B cell (primary cell): ENCODE measurements at regions not wholly inside any gene's neighbourhood (a gene's known extent, or its start where the extent isn't known, plus 50 kb on each side); places are given as distances from the start of the nearest gene placed in this dataset.

Source experiments
- ATAC-seq: fragments of 200-7000 bp; cut with Tn5 transposase; one replicate; pipeline ENCODE4 v1.10.0; 2021; ENCODE audit warnings: low read depth, mild to moderate bottlenecking, moderate number of reproducible peaks, moderate library complexity
- CTCF ChIA-PET: fragments of 350-600 bp; sonication (Branson Sonifier 250); formaldehyde crosslinking; loops from one replicate; lab custom pipeline; 2021; ENCODE audit warnings: antibody characterized with exemption, inconsistent platforms; lab: Charles Lee
- POLR2A ChIA-PET: fragments of 350-600 bp; sonication (Branson Sonifier 250); formaldehyde crosslinking; loops from one replicate; lab custom pipeline; 2021; ENCODE audit warnings: antibody characterized with exemption; lab: Charles Lee
- DNase-seq: peaks from one replicate; pipeline ENCODE4 v3.0.0; 2013
- H2AFZ ChIP-seq: 2 replicates; pipeline ENCODE4 v1.6.1; 2012; ENCODE audit warnings: mild to moderate bottlenecking, low read depth, low read length; ENCODE audit not compliant: insufficient read depth, poor library complexity, severe bottlenecking
- H3K27ac ChIP-seq, 2 donors: 1 replicate in 1 of 2; 2 replicates in 1 of 2; pipeline ENCODE4 v1.5.1; 2012 to 2013; ENCODE audit warnings: low read length in 2 of 2, mild to moderate bottlenecking in 2 of 2, moderate library complexity in 1 of 2
- H3K27me3 ChIP-seq, 4 experiments: fragments of 200-600 bp in 1 of 4; sonication (generic) in 1 of 4; replicated peaks in 1 of 4; 1 replicate in 2 of 4; 2 replicates in 2 of 4; pipeline versions ENCODE4 v1.6.1 to v1.7.0; 2013 to 2016; ENCODE audit warnings: low read length in 3 of 4, mild to moderate bottlenecking in 2 of 4, mixed read lengths in 1 of 4, moderate library complexity in 1 of 4; ENCODE audit not compliant: insufficient read depth in 4 of 4, control insufficient read depth in 3 of 4; ENCODE audit errors: control extremely low read depth in 1 of 4
- H3K36me3 ChIP-seq, 2 experiments: replicated peaks in 1 of 2; 1 replicate in 1 of 2; 2 replicates in 1 of 2; pipeline versions ENCODE4 v1.6.1 to v1.7.1; 2013; ENCODE audit warnings: low read length in 1 of 2; ENCODE audit not compliant: insufficient read depth in 2 of 2, control insufficient read depth in 1 of 2; ENCODE audit errors: control extremely low read depth in 1 of 2, extremely low read depth in 1 of 2
- H3K4me1 ChIP-seq, 2 donors: fragments of 200-600 bp in 1 of 2; sonication (generic) in 1 of 2; 1 replicate in 1 of 2; 2 replicates in 1 of 2; pipeline versions ENCODE4 v1.5.1 to v1.6.1; 2013 to 2017; ENCODE audit warnings: low read length in 2 of 2; ENCODE audit not compliant: control insufficient read depth in 2 of 2, insufficient read depth in 2 of 2
- H3K4me2 ChIP-seq: replicated peaks from 2 replicates; pipeline ENCODE3; 2012; ENCODE audit warnings: mild to moderate bottlenecking, low read depth, low read length; ENCODE audit not compliant: poor library complexity, severe bottlenecking
- H3K4me3 ChIP-seq, 5 experiments: fragments of 200-600 bp in 1 of 5; sonication (generic) in 1 of 5; 1 replicate in 3 of 5; 2 replicates in 2 of 5; pipeline versions ENCODE4 v1.5.1 to v1.7.0; 2011 to 2016; ENCODE audit warnings: low read length in 4 of 5, mild to moderate bottlenecking in 4 of 5, low read depth in 2 of 5, control low read depth in 1 of 5, moderate library complexity in 1 of 5; ENCODE audit not compliant: insufficient read depth in 1 of 5; ENCODE audit errors: control extremely low read depth in 1 of 5, extremely low read depth in 1 of 5
- H3K79me2 ChIP-seq: fragments of 200-600 bp; sonication (generic); one replicate; pipeline ENCODE4 v1.6.0; 2016; ENCODE audit warnings: low read length; ENCODE audit not compliant: control insufficient read depth, insufficient read depth
- H3K9ac ChIP-seq: fragments of 200-600 bp; sonication (generic); 2 replicates; pipeline ENCODE4 v1.6.1; 2017; ENCODE audit warnings: mild to moderate bottlenecking, low read length, moderate library complexity
- H3K9me3 ChIP-seq, 3 donors: one replicate each; pipeline versions ENCODE4 v1.6.1 to v1.7.1; 2013; ENCODE audit warnings: low read length in 2 of 3; ENCODE audit not compliant: control insufficient read depth in 2 of 3, insufficient read depth in 1 of 3; ENCODE audit errors: control extremely low read depth in 1 of 3
- H4K20me1 ChIP-seq: 2 replicates; pipeline ENCODE4 v1.6.0; 2012; ENCODE audit warnings: mild to moderate bottlenecking, low read length; ENCODE audit not compliant: insufficient read depth, control insufficient read depth, poor library complexity, severe bottlenecking
- H3K27ac Mint-ChIP-seq: one replicate; pipeline ENCODE4 v1.8.0; 2021; ENCODE audit warnings: mixed read lengths
- H3K27me3 Mint-ChIP-seq: one replicate; pipeline ENCODE4 v1.8.0; 2021; ENCODE audit warnings: mixed read lengths
- H3K4me1 Mint-ChIP-seq: one replicate; pipeline ENCODE4 v1.8.0; 2021; ENCODE audit warnings: mixed read lengths
- H3K4me3 Mint-ChIP-seq: one replicate; pipeline ENCODE4 v1.8.0; 2021; ENCODE audit warnings: mixed read lengths
- H3K9me3 Mint-ChIP-seq: one replicate; pipeline ENCODE4 v1.8.0; 2022; ENCODE audit warnings: mixed read lengths; ENCODE audit not compliant: insufficient read depth
- CTCF ChIP-seq: fragments of 200-600 bp; IDR thresholded peaks from one replicate; pipeline ENCODE4 v1.8.0; 2022; ENCODE audit warnings: antibody characterized with exemption, mild to moderate bottlenecking
- EZH2 ChIP-seq: IDR thresholded peaks from 2 replicates; pipeline ENCODE4 v1.6.1; 2012; ENCODE audit warnings: borderline replicate concordance, low read depth, mild to moderate bottlenecking, moderate library complexity, low read length; ENCODE audit not compliant: insufficient read depth, poor library complexity, severe bottlenecking
- WGBS: methylation state at CpG from one replicate; pipeline ENCODE4 v1.1.5; 2013; ENCODE audit warnings: missing lambda C conversion rate; ENCODE audit not compliant: insufficient coverage; 5-methylcytosine and 5-hydroxymethylcytosine counted together
- intact Hi-C: fragments of 100-400 bp; cut with micrococcal nuclease; formaldehyde crosslinking; loops from one replicate; pipeline ENCODE4 v1.10.0; 2022

GRCh38 chr20:39668038-39668437, 705.9 kb downstream of the DHX35 start:
- intact Hi-C loops: no loop called here
- no peaks in the 10 kb centered on the region for H3K36me3 ChIP-seq
- Mint-ChIP-seq H3K4me1 (no peaks in the 10 kb centered on the region), H3K9me3 (no peaks in the 10 kb centered on the region), H3K27me3 (peaks cover 11% of the 10 kb centered on the region), H3K4me3 (no peak overlapping the region), H3K27ac (no peak overlapping the region)
- 55% methylated on average over 2 of the region's 3 CpGs for WGBS
- ChIA-PET CTCF (no interaction called here), POLR2A (no interaction called here)
- H3K4me1 ChIP-seq: no peaks in the 10 kb centered on the region
- no peaks in the 10 kb centered on the region for H4K20me1 ChIP-seq
- H3K79me2 ChIP-seq: no peaks in the 10 kb centered on the region
- peaks cover 0 to 4% (median 0%) of the 10 kb centered on the region in 4 experiments for H3K27me3 ChIP-seq
- DNase-seq: no peak
- no peak overlapping the region for H3K4me2 ChIP-seq
- no peak overlapping the region for H3K27ac ChIP-seq
- no peaks in the 10 kb centered on the region for H3K9me3 ChIP-seq
- no peak overlapping the region for H3K4me3 ChIP-seq
- no peak overlapping the region for H2AFZ ChIP-seq
- ATAC-seq: no peak
- H3K9ac ChIP-seq: no peak overlapping the region
- TF ChIP-seq CTCF (no peak), EZH2 (no peak)

GRCh38 chr20:39661833-39662232, 699.7 kb downstream of the DHX35 start:
- ChIA-PET CTCF (interaction anchor here (1.5 kb wide), 1 partner anchor 393 kb away, joined by 4 read pairs; no protein-coding TSS in a partner anchor), POLR2A (no interaction called here)
- Histone ChIP-seq H3K27me3 (peaks cover 0 to 3% (median 0%) of the 10 kb centered on the region in 4 experiments), H4K20me1 (no peaks in the 10 kb centered on the region), H3K9ac (no peak overlapping the region), H3K4me1 (peaks cover 0 to 5% of the 10 kb centered on the region in 2 donors), H3K36me3 (no peaks in the 10 kb centered on the region), H3K4me3 (no peak overlapping the region), H3K79me2 (no peaks in the 10 kb centered on the region), H3K27ac (no peak overlapping the region), H3K9me3 (no peaks in the 10 kb centered on the region), H2AFZ (no peak overlapping the region), H3K4me2 (no peak overlapping the region)
- Mint-ChIP-seq H3K4me1 (peaks cover 5% of the 10 kb centered on the region), H3K4me3 (no peak overlapping the region), H3K27me3 (peaks cover 16% of the 10 kb centered on the region), H3K27ac (no peak overlapping the region), H3K9me3 (no peaks in the 10 kb centered on the region)
- intact Hi-C loops: no loop called here
- no CpG with 5 or more reads among the region's 1 CpG for WGBS
- TF ChIP-seq CTCF: no peak
- no peak for TF ChIP-seq EZH2
- ATAC-seq (no peak), DNase-seq (no peak)
